Mesothelial cell of epicardium (in vitro differentiated cells): ENCODE measurements at regions not wholly inside any gene's neighbourhood (a gene's known extent, or its start where the extent isn't known, plus 50 kb on each side); places are given as distances from the start of the nearest gene placed in this dataset.

Source experiments
- DNase-seq, 2 experiments: peaks; one replicate each; pipeline ENCODE4 v3.0.0; 2021; ENCODE audit warnings: low spot score in 2 of 2; ENCODE audit not compliant: unreplicated experiment in 2 of 2
- H3K27ac Mint-ChIP-seq: 2 replicates; pipeline ENCODE4 v1.8.0; 2021; ENCODE audit warnings: mixed read lengths
- H3K27me3 Mint-ChIP-seq: 2 replicates; pipeline ENCODE4 v1.8.0; 2021; ENCODE audit warnings: low read depth, mixed read lengths
- H3K36me3 Mint-ChIP-seq: 2 replicates; pipeline ENCODE4 v1.8.0; 2021; ENCODE audit warnings: mixed read lengths
- H3K4me1 Mint-ChIP-seq: 2 replicates; pipeline ENCODE4 v1.8.0; 2021; ENCODE audit warnings: mixed read lengths
- H3K4me3 Mint-ChIP-seq: 2 replicates; pipeline ENCODE4 v1.8.0; 2021; ENCODE audit warnings: mild to moderate bottlenecking, moderate library complexity, mixed read lengths
- H3K9me3 Mint-ChIP-seq: 2 replicates; pipeline ENCODE4 v1.8.0; 2021; ENCODE audit warnings: mixed read lengths
- CTCF ChIP-seq: fragments of 200-600 bp; sonication (generic); IDR thresholded peaks from one replicate; pipeline ENCODE4 v1.5.0; 2021; ENCODE audit warnings: antibody characterized with exemption; ENCODE audit not compliant: unreplicated experiment

- no peaks in the 10 kb centered on the region for H3K27me3 Mint-ChIP-seq
- no peak for DNase-seq
- no peak overlapping the region for H3K4me3 Mint-ChIP-seq
- H3K36me3 Mint-ChIP-seq = peaks cover 4% of the 10 kb centered on the region
- H3K9me3 Mint-ChIP-seq = peaks cover 30% of the 10 kb centered on the region
- H3K27ac Mint-ChIP-seq = peak overlapping the region; percentile 74
- no peak for TF ChIP-seq CTCF
- peaks cover 11% of the 10 kb centered on the region for H3K4me1 Mint-ChIP-seq
Measured at GRCh38 chr13:83752141-83752540, 130.1 kb downstream of the SLITRK1 start.

DNA sequence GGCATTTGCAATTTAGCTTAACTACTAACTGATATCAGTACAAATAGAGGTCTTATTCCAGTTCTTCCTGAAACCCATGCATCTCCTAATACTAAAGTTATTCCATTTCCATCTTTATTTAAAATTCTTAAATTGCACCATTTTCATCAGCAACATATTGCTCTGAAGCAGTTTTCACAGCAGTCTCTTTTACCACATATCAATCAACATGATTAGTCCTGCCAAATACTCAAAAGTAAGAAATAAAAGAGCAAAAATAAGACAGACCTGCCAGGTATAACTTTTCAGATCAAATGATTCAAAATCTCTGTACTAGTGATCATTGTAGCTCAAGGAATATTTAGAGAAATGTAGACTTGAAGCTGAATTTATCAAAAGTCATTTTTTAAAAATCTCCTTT is 141.7 kb downstream of the SLITRK1 start:
- DNase-seq = no peak
- Mint-ChIP-seq H3K36me3 (no peaks in the 10 kb centered on the region), H3K27ac (no peak overlapping the region), H3K4me1 (peaks cover 2% of the 10 kb centered on the region), H3K4me3 (no peak overlapping the region), H3K27me3 (no peaks in the 10 kb centered on the region), H3K9me3 (no peaks in the 10 kb centered on the region)
- TF ChIP-seq CTCF = no peak

GRCh38 chr13:83738407-83738806 is 143.9 kb downstream of the SLITRK1 start:
- H3K27ac Mint-ChIP-seq = no peak overlapping the region
- H3K27me3 Mint-ChIP-seq = no peaks in the 10 kb centered on the region
- no peak for TF ChIP-seq CTCF
- H3K4me3 Mint-ChIP-seq = no peak overlapping the region
- no peak for DNase-seq
- H3K36me3 Mint-ChIP-seq = no peaks in the 10 kb centered on the region
- no peaks in the 10 kb centered on the region for H3K4me1 Mint-ChIP-seq
- no peaks in the 10 kb centered on the region for H3K9me3 Mint-ChIP-seq

GRCh38 chr13:83733293-83733692 is 149.0 kb downstream of the SLITRK1 start:
- Mint-ChIP-seq H3K27ac (no peak overlapping the region), H3K9me3 (no peaks in the 10 kb centered on the region), H3K36me3 (no peaks in the 10 kb centered on the region), H3K27me3 (no peaks in the 10 kb centered on the region), H3K4me1 (peaks cover 16% of the 10 kb centered on the region), H3K4me3 (no peak overlapping the region)
- DNase-seq = no peak
- TF ChIP-seq CTCF = no peak

DNA sequence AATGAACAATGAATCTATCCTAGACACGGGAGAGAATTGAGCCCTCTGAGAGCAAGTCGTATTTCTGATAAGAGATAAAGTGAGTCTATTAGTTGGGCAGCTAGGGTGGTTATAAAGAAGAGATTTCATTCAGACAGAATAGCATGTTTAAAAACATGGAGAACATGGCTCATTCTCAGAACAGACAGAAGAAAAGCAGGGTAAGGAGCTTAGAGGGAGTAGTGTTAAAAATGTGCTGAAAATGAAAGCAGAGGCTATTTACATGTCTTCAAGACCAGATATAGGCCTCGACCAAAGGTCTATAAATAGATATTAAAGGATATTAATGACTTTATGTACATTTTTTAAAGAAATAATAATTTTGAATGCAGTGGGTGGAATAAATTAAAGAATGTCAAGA is 149.5 kb downstream of the SLITRK1 start:
- peaks cover 16% of the 10 kb centered on the region for H3K4me1 Mint-ChIP-seq
- H3K4me3 Mint-ChIP-seq = no peak overlapping the region
- H3K27me3 Mint-ChIP-seq = no peaks in the 10 kb centered on the region
- no peak for DNase-seq
- no peak for TF ChIP-seq CTCF
- H3K36me3 Mint-ChIP-seq = no peaks in the 10 kb centered on the region
- H3K27ac Mint-ChIP-seq = no peak overlapping the region
- no peaks in the 10 kb centered on the region for H3K9me3 Mint-ChIP-seq

- no peak for DNase-seq
- H3K4me3 Mint-ChIP-seq = no peak overlapping the region
- TF ChIP-seq CTCF = no peak
- H3K36me3 Mint-ChIP-seq = no peaks in the 10 kb centered on the region
- H3K27me3 Mint-ChIP-seq = no peaks in the 10 kb centered on the region
- peaks cover 16% of the 10 kb centered on the region for H3K4me1 Mint-ChIP-seq
- no peaks in the 10 kb centered on the region for H3K9me3 Mint-ChIP-seq
- H3K27ac Mint-ChIP-seq = no peak overlapping the region
Measured at GRCh38 chr13:83731113-83731512, 151.2 kb downstream of the SLITRK1 start.
